DMS 273 treated with DMSO at 0.1 percent for 48 hours (cell line): ENCODE measurements at regions not wholly inside any gene's neighbourhood (a gene's known extent, or its start where the extent isn't known, plus 50 kb on each side); places are given as distances from the start of the nearest gene placed in this dataset.
"Not testable (repeated sequence)": the region's sequence is repeated elsewhere in the genome, so short reads cannot be mapped to it uniquely, and the experiment has no call there.

Source experiments
- DNase-seq: peaks from one replicate; lab custom pipeline; 2025; lab: John Stamatoyannopoulos, UW

DNA sequence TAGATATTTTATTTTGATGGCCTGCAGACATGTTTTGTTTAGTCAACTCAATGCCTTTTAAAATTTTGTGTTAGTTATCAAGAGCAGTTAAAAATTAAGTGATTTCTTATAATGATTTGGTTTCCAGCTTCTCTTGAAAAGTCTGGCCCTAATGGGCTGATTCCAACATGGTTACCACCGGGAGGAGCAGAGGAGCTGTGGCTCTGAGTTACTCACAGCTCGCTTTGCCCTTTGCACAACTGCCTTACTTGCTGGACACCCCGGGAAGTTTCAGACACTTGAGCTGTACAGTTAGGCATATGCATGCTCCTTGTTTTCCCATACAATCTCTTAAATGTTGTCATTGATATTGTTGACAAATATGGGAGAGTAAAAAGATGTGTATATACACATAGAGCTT is 173.1 kb upstream of the MMS22L start:
- DNase-seq, result no peak

DNA sequence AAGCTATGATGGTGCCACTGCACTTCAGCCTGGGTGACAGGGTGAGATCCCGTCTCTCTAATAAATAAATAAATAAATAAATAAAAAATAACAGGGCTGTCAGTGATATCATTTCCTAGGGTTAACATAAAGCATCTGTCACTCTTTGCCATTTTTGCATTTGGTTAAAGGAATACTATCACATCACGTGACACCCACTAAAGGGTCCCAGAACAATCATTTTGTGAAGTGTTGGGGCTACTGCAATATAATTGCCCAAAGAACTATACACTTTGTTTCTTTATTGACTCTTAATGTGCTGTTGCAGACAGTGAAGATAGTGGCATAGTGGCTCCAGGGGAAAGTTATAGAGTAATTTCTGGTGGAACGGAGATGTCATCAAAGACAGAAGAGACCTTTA is 176.5 kb upstream of the MMS22L start:
- no peak for DNase-seq

DNA sequence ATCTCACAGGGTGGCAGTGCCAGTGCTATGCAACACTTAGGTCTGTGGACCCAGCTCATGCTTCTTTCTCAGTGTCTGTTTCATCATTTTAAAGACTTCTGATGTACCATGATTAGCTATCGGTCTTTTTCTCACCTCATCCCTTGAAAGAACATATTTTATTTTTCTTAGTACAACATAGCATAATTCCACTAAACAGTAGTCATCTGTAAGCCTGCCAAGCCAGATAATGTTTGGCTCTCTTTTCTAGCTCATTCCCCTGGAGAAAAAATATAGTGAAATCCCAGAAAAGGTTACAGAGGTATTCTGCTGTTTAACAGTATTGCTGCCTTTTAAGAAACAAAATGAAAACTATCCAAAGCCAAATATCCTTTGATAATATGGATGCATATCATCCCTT is 177.0 kb upstream of the MMS22L start:
- DNase-seq, result no peak

- no peak for DNase-seq
Measured at GRCh38 chr6:97460394-97461080, 177.5 kb upstream of the MMS22L start.

DNA sequence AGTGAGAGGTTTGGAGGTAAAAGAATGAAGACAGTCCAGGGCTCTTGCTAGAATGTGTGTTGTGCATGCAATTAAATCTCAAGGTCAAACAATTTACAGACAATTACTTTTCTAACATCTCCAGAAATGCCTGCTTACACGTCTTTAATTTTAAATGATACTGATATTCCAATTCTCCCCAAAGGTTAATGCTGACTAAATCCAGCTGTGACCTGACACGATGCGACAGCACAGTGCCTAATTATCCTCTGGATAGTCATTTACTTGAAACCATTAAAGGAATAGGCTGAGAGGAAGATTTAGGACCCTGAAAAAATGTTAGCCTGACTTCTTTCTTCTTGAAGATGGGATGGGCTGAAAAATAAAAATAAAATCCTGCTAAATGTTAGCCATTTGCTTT is 178.2 kb upstream of the MMS22L start:
- no peak for DNase-seq

DNA sequence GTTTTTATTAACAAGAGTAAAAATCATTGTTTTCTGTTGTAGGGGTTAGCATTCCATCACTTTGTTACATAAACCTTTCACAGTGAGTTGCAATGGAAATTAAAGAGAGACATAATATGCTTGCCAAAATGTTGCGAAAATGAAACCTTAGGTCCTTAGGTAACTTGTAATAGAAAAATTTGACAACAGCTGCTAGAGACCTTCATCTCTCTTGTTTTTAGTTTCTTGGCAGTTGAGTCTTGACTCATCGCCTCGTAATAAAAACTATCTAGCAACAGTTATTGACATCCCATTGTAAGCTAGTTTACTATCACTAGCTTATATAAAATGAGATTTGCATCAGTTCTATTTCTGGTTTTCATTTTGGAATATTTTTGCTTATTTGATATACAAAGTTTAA is 179.0 kb upstream of the MMS22L start:
- DNase-seq, result no peak

DNA sequence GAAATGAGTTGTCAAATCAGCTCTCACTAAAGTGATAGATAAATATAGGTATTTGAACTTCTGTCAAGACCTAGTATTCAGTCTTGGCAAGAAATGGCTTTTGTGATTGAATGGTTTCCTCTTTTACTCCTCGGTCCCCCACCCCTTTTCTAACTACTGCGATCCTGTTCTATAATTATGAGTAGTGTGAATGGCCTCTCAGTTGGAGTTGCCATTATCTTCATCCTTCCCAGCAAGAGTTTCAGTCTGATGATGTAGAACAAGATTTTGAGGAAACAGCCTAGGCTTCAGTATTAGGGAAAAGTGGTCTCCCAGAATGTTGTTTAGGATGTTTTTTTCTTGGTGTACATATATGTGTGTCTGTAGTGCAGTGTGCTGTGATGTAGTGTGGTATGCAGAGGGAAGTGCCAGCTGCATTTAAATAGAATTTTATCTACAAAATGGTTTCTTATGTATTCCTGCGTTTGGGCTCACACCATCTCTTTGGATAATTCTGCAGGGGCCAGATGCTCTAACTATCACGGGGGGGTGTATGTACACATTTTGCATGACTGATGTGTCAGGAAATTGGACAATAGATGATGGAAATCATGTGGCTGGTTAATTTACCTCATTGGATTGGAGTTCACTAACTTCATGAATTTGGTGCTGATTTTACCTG is 180.1 kb upstream of the MMS22L start:
- no peak for DNase-seq

GRCh38 chr6:97465877-97466561 is 183.0 kb upstream of the MMS22L start:
- DNase-seq, result no peak

- no peak for DNase-seq
Measured at GRCh38 chr6:97468981-97469380, 186.0 kb upstream of the MMS22L start.

GRCh38 chr6:97469451-97469850 is 186.4 kb upstream of the MMS22L start:
- no peak for DNase-seq

GRCh38 chr6:97470322-97470721 is 187.3 kb upstream of the MMS22L start:
- no peak for DNase-seq

GRCh38 chr6:97473979-97474378 is 191.0 kb upstream of the MMS22L start:
- DNase-seq, result no peak

GRCh38 chr6:97497713-97498331 is 214.8 kb upstream of the MMS22L start:
- DNase-seq, result peak; percentile 45

DNA sequence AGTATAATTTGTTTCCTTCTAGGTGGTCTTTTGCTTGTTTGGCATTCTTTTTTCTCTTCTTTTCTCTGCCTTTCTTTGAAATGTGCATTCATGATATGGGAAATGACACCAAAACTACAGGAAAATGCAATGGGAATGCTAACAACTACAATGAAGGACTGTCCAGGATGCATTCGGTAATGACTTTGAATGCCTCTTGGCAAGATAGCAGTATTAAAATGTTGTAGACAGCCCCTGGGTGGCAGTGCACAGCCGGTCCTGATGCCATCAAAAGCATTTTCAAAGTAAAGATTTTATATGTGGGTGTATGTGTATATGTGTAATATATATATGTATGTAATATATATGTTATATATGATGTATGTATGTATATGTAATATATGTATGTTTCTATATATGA is 218.8 kb upstream of the MMS22L start:
- DNase-seq, result no peak

GRCh38 chr6:97508646-97509045 is 225.6 kb upstream of the MMS22L start:
- DNase-seq, result no peak

DNA sequence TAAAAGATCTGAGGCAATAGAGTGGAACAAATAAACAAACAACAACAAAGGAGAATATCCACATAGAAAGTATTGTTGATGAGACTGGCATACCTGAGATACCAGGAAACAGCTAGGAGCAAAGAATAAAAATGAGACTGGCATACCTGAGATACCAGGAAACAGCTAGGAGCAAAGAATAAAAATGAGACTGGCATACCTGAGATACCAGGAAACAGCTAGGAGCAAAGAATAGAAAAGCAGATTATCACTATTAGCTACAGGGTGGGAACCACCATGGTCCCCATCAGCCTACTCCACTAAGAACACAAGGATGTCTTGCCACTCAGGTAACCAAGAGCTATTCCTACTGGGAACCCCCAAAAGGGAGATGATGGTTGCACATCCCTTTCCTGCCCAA is 230.2 kb upstream of the MMS22L start:
- not testable (repeated sequence) for DNase-seq

GRCh38 chr6:97524811-97525210 is 241.8 kb upstream of the MMS22L start:
- DNase-seq, result no peak

DNA sequence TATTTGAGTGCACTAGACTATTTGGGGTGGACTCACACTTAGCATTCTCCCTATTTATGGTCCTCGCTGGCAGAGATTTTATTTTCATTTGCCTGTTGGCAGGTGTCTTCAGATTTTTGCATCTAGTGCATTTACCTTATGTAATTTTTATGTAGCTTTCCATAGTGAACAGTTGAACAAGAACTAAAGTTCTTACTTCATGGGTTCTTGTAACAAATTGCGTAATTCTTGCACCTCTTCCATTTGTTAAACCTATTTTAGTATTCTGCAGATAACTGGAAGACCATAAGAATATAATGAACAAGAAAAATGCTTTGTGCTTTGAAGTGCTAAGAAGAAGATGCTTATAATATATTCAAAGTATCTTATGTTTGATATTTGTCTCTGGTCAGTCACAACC is 252.8 kb upstream of the MMS22L start:
- DNase-seq, result no peak

DNA sequence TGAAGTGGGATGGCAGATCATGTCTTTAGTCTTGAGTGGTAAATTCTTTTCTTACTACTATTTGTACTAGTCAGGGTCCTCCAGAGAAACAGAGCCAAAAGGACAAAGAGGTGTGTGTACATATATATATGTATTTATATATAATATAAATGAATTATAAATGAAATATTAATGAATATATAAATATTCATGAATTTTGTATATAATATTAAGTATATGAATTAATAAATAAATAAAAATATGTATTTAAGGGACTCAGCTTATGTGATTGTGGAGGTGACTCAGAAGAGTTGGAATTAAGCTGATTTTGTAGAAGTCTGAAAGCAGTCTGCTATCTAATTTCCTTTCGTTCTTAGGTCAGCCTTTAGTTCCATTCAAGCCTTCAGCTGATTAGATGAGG is 265.3 kb upstream of the MMS22L start:
- no peak for DNase-seq

- no peak for DNase-seq
Measured at GRCh38 chr6:97557355-97557754, 274.3 kb upstream of the MMS22L start.

DNA sequence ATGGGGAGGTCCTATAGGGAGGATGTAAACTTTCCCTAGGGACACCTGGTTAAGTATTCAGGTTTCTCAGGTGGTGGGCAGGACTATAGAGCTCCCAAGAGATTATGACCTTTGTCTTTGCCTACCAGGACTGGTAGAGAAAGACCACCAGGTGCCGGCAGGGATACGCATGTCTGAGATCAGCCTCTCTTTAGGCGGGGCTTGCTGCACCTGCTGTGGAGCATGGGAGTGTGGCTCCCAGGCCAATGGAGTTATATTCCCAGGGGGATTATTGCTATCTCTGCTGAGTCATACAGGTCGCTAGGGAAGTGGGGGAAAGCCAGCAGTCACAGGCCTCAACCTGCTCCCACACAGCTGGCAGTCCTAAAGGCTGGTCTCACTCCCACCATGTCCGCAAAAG is 280.5 kb upstream of the MMS22L start:
- DNase-seq, result no peak

DNA sequence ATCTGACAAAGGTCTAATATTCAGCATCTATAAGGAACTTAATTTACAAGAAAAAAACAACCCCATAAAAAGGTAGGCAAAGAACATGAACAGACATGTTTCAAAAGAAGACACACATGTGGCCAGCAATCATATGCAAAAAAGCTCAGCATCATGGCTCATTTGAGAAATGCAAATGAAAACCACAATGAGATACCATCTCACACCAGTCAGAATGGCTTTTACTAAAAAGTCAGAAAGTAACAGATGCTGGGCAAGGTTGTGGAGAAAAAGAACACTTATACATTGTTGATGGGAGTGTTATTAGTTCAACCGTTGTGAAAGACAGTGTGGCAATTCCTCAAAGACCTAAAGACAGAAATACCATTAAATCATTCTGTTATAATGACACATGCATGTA is 289.9 kb upstream of the MMS22L start:
- no peak for DNase-seq

DNA sequence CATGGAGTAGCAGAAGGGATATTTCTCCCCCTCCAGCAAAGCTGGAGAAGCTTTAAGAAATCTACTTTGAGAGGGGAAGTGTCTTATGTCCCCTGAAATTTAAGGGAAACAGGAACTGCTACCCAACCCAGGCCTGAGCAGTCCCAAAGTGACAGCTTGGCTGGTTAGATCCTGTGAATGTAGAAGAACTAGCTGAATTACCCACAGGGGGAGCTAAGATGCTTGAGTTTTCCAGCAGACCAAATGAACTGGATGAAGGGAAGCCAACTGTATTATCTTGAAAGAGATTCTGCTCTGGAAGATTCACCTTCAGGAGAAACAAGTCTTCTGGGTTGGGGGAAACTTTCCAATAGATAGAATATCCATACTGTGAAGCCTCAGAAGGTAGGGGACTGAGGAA is 303.3 kb upstream of the MMS22L start:
- DNase-seq, result no peak
